B cell (primary cell): ENCODE measurements at regions not wholly inside any gene's neighbourhood (a gene's known extent, or its start where the extent isn't known, plus 50 kb on each side); places are given as distances from the start of the nearest gene placed in this dataset.

Source experiments
- ATAC-seq: fragments of 200-7000 bp; cut with Tn5 transposase; one replicate; pipeline ENCODE4 v1.10.0; 2021; ENCODE audit warnings: low read depth, mild to moderate bottlenecking, moderate number of reproducible peaks, moderate library complexity
- CTCF ChIA-PET: fragments of 350-600 bp; sonication (Branson Sonifier 250); formaldehyde crosslinking; loops from one replicate; lab custom pipeline; 2021; ENCODE audit warnings: antibody characterized with exemption, inconsistent platforms; lab: Charles Lee
- POLR2A ChIA-PET: fragments of 350-600 bp; sonication (Branson Sonifier 250); formaldehyde crosslinking; loops from one replicate; lab custom pipeline; 2021; ENCODE audit warnings: antibody characterized with exemption; lab: Charles Lee
- DNase-seq: peaks from one replicate; pipeline ENCODE4 v3.0.0; 2013
- H2AFZ ChIP-seq: 2 replicates; pipeline ENCODE4 v1.6.1; 2012; ENCODE audit warnings: mild to moderate bottlenecking, low read depth, low read length; ENCODE audit not compliant: insufficient read depth, poor library complexity, severe bottlenecking
- H3K27ac ChIP-seq, 2 donors: 1 replicate in 1 of 2; 2 replicates in 1 of 2; pipeline ENCODE4 v1.5.1; 2012 to 2013; ENCODE audit warnings: low read length in 2 of 2, mild to moderate bottlenecking in 2 of 2, moderate library complexity in 1 of 2
- H3K27me3 ChIP-seq, 4 experiments: fragments of 200-600 bp in 1 of 4; sonication (generic) in 1 of 4; replicated peaks in 1 of 4; 1 replicate in 2 of 4; 2 replicates in 2 of 4; pipeline versions ENCODE4 v1.6.1 to v1.7.0; 2013 to 2016; ENCODE audit warnings: low read length in 3 of 4, mild to moderate bottlenecking in 2 of 4, mixed read lengths in 1 of 4, moderate library complexity in 1 of 4; ENCODE audit not compliant: insufficient read depth in 4 of 4, control insufficient read depth in 3 of 4; ENCODE audit errors: control extremely low read depth in 1 of 4
- H3K36me3 ChIP-seq, 2 experiments: replicated peaks in 1 of 2; 1 replicate in 1 of 2; 2 replicates in 1 of 2; pipeline versions ENCODE4 v1.6.1 to v1.7.1; 2013; ENCODE audit warnings: low read length in 1 of 2; ENCODE audit not compliant: insufficient read depth in 2 of 2, control insufficient read depth in 1 of 2; ENCODE audit errors: control extremely low read depth in 1 of 2, extremely low read depth in 1 of 2
- H3K4me1 ChIP-seq, 2 donors: fragments of 200-600 bp in 1 of 2; sonication (generic) in 1 of 2; 1 replicate in 1 of 2; 2 replicates in 1 of 2; pipeline versions ENCODE4 v1.5.1 to v1.6.1; 2013 to 2017; ENCODE audit warnings: low read length in 2 of 2; ENCODE audit not compliant: control insufficient read depth in 2 of 2, insufficient read depth in 2 of 2
- H3K4me2 ChIP-seq: replicated peaks from 2 replicates; pipeline ENCODE3; 2012; ENCODE audit warnings: mild to moderate bottlenecking, low read depth, low read length; ENCODE audit not compliant: poor library complexity, severe bottlenecking
- H3K4me3 ChIP-seq, 5 experiments: fragments of 200-600 bp in 1 of 5; sonication (generic) in 1 of 5; 1 replicate in 3 of 5; 2 replicates in 2 of 5; pipeline versions ENCODE4 v1.5.1 to v1.7.0; 2011 to 2016; ENCODE audit warnings: low read length in 4 of 5, mild to moderate bottlenecking in 4 of 5, low read depth in 2 of 5, control low read depth in 1 of 5, moderate library complexity in 1 of 5; ENCODE audit not compliant: insufficient read depth in 1 of 5; ENCODE audit errors: control extremely low read depth in 1 of 5, extremely low read depth in 1 of 5
- H3K79me2 ChIP-seq: fragments of 200-600 bp; sonication (generic); one replicate; pipeline ENCODE4 v1.6.0; 2016; ENCODE audit warnings: low read length; ENCODE audit not compliant: control insufficient read depth, insufficient read depth
- H3K9ac ChIP-seq: fragments of 200-600 bp; sonication (generic); 2 replicates; pipeline ENCODE4 v1.6.1; 2017; ENCODE audit warnings: mild to moderate bottlenecking, low read length, moderate library complexity
- H3K9me3 ChIP-seq, 3 donors: one replicate each; pipeline versions ENCODE4 v1.6.1 to v1.7.1; 2013; ENCODE audit warnings: low read length in 2 of 3; ENCODE audit not compliant: control insufficient read depth in 2 of 3, insufficient read depth in 1 of 3; ENCODE audit errors: control extremely low read depth in 1 of 3
- H4K20me1 ChIP-seq: 2 replicates; pipeline ENCODE4 v1.6.0; 2012; ENCODE audit warnings: mild to moderate bottlenecking, low read length; ENCODE audit not compliant: insufficient read depth, control insufficient read depth, poor library complexity, severe bottlenecking
- H3K27ac Mint-ChIP-seq: one replicate; pipeline ENCODE4 v1.8.0; 2021; ENCODE audit warnings: mixed read lengths
- H3K27me3 Mint-ChIP-seq: one replicate; pipeline ENCODE4 v1.8.0; 2021; ENCODE audit warnings: mixed read lengths
- H3K4me1 Mint-ChIP-seq: one replicate; pipeline ENCODE4 v1.8.0; 2021; ENCODE audit warnings: mixed read lengths
- H3K4me3 Mint-ChIP-seq: one replicate; pipeline ENCODE4 v1.8.0; 2021; ENCODE audit warnings: mixed read lengths
- H3K9me3 Mint-ChIP-seq: one replicate; pipeline ENCODE4 v1.8.0; 2022; ENCODE audit warnings: mixed read lengths; ENCODE audit not compliant: insufficient read depth
- EZH2 ChIP-seq: IDR thresholded peaks from 2 replicates; pipeline ENCODE4 v1.6.1; 2012; ENCODE audit warnings: borderline replicate concordance, low read depth, mild to moderate bottlenecking, moderate library complexity, low read length; ENCODE audit not compliant: insufficient read depth, poor library complexity, severe bottlenecking
- WGBS: methylation state at CpG from one replicate; pipeline ENCODE4 v1.1.5; 2013; ENCODE audit warnings: missing lambda C conversion rate; ENCODE audit not compliant: insufficient coverage; 5-methylcytosine and 5-hydroxymethylcytosine counted together
- intact Hi-C: fragments of 100-400 bp; cut with micrococcal nuclease; formaldehyde crosslinking; loops from one replicate; pipeline ENCODE4 v1.10.0; 2022
- TF ChIP-seq, protein P1 (sequence below): fragments of 200-600 bp; IDR thresholded peaks from one replicate; pipeline ENCODE4 v1.8.0; 2022; ENCODE audit warnings: antibody characterized with exemption, mild to moderate bottlenecking

- no peak overlapping the region for H3K9ac ChIP-seq
- no peaks in the 10 kb centered on the region for H4K20me1 ChIP-seq
- ChIA-PET POLR2A (no interaction called here), CTCF (no interaction called here)
- DNase-seq = no peak
- no peak for ATAC-seq
- no peaks in the 10 kb centered on the region for H3K4me1 ChIP-seq
- Mint-ChIP-seq H3K27ac (no peak overlapping the region), H3K9me3 (no peaks in the 10 kb centered on the region), H3K27me3 (no peaks in the 10 kb centered on the region), H3K4me3 (no peak overlapping the region), H3K4me1 (no peaks in the 10 kb centered on the region)
- WGBS = 100% methylated on average over 3 of the region's 4 CpGs
- H3K4me3 ChIP-seq = no peak overlapping the region
- no peak overlapping the region for H2AFZ ChIP-seq
- H3K9me3 ChIP-seq = no peaks in the 10 kb centered on the region
- H3K27ac ChIP-seq = no peak overlapping the region
- H3K27me3 ChIP-seq = no peaks in the 10 kb centered on the region
- no peaks in the 10 kb centered on the region for H3K79me2 ChIP-seq
- H3K36me3 ChIP-seq = no peaks in the 10 kb centered on the region
- intact Hi-C loops = no loop called here
- TF ChIP-seq, protein P1, sequence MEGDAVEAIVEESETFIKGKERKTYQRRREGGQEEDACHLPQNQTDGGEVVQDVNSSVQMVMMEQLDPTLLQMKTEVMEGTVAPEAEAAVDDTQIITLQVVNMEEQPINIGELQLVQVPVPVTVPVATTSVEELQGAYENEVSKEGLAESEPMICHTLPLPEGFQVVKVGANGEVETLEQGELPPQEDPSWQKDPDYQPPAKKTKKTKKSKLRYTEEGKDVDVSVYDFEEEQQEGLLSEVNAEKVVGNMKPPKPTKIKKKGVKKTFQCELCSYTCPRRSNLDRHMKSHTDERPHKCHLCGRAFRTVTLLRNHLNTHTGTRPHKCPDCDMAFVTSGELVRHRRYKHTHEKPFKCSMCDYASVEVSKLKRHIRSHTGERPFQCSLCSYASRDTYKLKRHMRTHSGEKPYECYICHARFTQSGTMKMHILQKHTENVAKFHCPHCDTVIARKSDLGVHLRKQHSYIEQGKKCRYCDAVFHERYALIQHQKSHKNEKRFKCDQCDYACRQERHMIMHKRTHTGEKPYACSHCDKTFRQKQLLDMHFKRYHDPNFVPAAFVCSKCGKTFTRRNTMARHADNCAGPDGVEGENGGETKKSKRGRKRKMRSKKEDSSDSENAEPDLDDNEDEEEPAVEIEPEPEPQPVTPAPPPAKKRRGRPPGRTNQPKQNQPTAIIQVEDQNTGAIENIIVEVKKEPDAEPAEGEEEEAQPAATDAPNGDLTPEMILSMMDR = no peak
- TF ChIP-seq EZH2 = no peak
- no peak overlapping the region for H3K4me2 ChIP-seq
These were observed 200.0 kb upstream of the ATP10B start for GRCh38 chr5:161051920-161052500.

DNA sequence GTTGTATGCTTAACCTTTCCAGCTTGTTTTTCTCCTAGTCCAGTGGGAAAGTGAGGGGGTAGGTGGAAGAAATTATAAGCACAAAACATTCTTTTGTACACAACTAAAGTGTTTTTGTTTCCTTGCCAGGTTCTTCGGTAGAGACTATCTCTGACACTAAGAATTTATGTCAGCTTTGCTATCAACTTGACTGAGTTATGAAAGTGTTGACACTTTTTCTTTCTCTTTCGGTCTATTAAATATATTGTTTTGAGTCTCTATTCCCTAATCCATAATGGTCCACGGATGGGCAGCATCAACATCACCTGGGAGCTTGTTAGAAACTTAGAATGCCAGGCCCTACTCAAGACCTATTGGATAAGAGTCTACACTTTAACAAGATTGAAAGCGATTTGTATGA is 195.0 kb upstream of the ATP10B start:
- Histone ChIP-seq H3K4me1 (no peaks in the 10 kb centered on the region), H2AFZ (no peak overlapping the region), H4K20me1 (no peaks in the 10 kb centered on the region), H3K27ac (no peak overlapping the region), H3K79me2 (no peaks in the 10 kb centered on the region), H3K27me3 (no peaks in the 10 kb centered on the region), H3K4me2 (no peak overlapping the region), H3K9ac (no peak overlapping the region), H3K36me3 (no peaks in the 10 kb centered on the region), H3K4me3 (no peak overlapping the region), H3K9me3 (no peaks in the 10 kb centered on the region)
- Mint-ChIP-seq H3K27me3 (no peaks in the 10 kb centered on the region), H3K27ac (no peak overlapping the region), H3K4me1 (no peaks in the 10 kb centered on the region), H3K9me3 (no peaks in the 10 kb centered on the region), H3K4me3 (no peak overlapping the region)
- no peak for ATAC-seq
- POLR2A ChIA-PET = no interaction called here
- TF ChIP-seq, protein P1 = no peak
- TF ChIP-seq EZH2 = no peak
- intact Hi-C loops = no loop called here
- CTCF ChIA-PET = no interaction called here
- WGBS = no CpG with 5 or more reads among the region's 4 CpGs
- DNase-seq = no peak
